Liver (tissue), 8 donors: ENCODE measurements at regions not wholly inside any gene's neighbourhood (a gene's known extent, or its start where the extent isn't known, plus 50 kb on each side); places are given as distances from the start of the nearest gene placed in this dataset.

Source experiments
- DNase-seq: peaks from one replicate; pipeline ENCODE4 v3.0.0-alpha.2; 2017; ENCODE audit warnings: low spot score
- H3K27ac ChIP-seq, 2 donors: one replicate each; pipeline ENCODE4 v1.7.0; 2013; ENCODE audit warnings: inconsistent platforms in 2 of 2, low read length in 2 of 2, control low read depth in 1 of 2, low read depth in 1 of 2, mild to moderate bottlenecking in 1 of 2
- H3K27me3 ChIP-seq, 4 donors: one replicate each; pipeline versions ENCODE4 v1.6.1 to v1.7.0; 2013; ENCODE audit warnings: low read length in 3 of 4, inconsistent platforms in 1 of 4, mild to moderate bottlenecking in 1 of 4, moderate library complexity in 1 of 4; ENCODE audit not compliant: control insufficient read depth in 4 of 4, insufficient read depth in 4 of 4
- H3K36me3 ChIP-seq, 4 donors: one replicate each; pipeline versions ENCODE4 v1.6.1 to v1.7.0; 2013; ENCODE audit warnings: low read length in 3 of 4, mild to moderate bottlenecking in 3 of 4, low read depth in 1 of 4, moderate library complexity in 1 of 4; ENCODE audit not compliant: control insufficient read depth in 4 of 4, insufficient read depth in 3 of 4
- H3K4me1 ChIP-seq, 4 donors: one replicate each; pipeline versions ENCODE4 v1.6.1 to v1.7.0; 2013; ENCODE audit warnings: low read length in 3 of 4, mild to moderate bottlenecking in 3 of 4, moderate library complexity in 1 of 4; ENCODE audit not compliant: control insufficient read depth in 4 of 4, insufficient read depth in 4 of 4
- H3K4me3 ChIP-seq, 3 donors: one replicate each; pipeline versions ENCODE4 v1.6.1 to v1.7.0; 2013; ENCODE audit warnings: low read length in 3 of 3, control low read depth in 1 of 3, low read depth in 1 of 3, mild to moderate bottlenecking in 1 of 3
- H3K9ac ChIP-seq, 2 donors: one replicate each; pipeline ENCODE4 v1.7.0; 2013; ENCODE audit warnings: low read length in 2 of 2, mild to moderate bottlenecking in 2 of 2, moderate library complexity in 2 of 2, control low read depth in 1 of 2, low read depth in 1 of 2
- H3K9me3 ChIP-seq, 4 donors: one replicate each; pipeline versions ENCODE4 v1.6.1 to v1.7.0; 2013; ENCODE audit warnings: low read length in 3 of 4; ENCODE audit not compliant: control insufficient read depth in 4 of 4
- ATF3 ChIP-seq: IDR thresholded peaks from 2 replicates; pipeline ENCODE4 v1.6.1; 2016; ENCODE audit warnings: antibody characterized with exemption
- FOXA1 ChIP-seq: IDR thresholded peaks from 2 replicates; pipeline ENCODE4 v1.6.1; 2016; ENCODE audit warnings: antibody characterized with exemption
- FOXA2 ChIP-seq: IDR thresholded peaks from 2 replicates; pipeline ENCODE4 v1.6.1; 2016; ENCODE audit warnings: antibody characterized with exemption
- GABPA ChIP-seq, 2 donors: IDR thresholded peaks in 1 of 2; conservative IDR thresholded peaks in 1 of 2; 2 replicates each; pipeline ENCODE4 v1.6.1; 2016; ENCODE audit warnings: antibody characterized with exemption in 2 of 2, mild to moderate bottlenecking in 1 of 2, moderate library complexity in 1 of 2
- HNF4A ChIP-seq, 2 donors: conservative IDR thresholded peaks; 2 replicates each; pipeline ENCODE4 v1.6.1; 2016; ENCODE audit warnings: antibody characterized with exemption in 2 of 2, mild to moderate bottlenecking in 2 of 2
- HNF4G ChIP-seq: IDR thresholded peaks from 2 replicates; pipeline ENCODE4 v1.6.1; 2016; ENCODE audit warnings: antibody characterized with exemption
- JUND ChIP-seq, 2 donors: IDR thresholded peaks; 2 replicates each; pipeline ENCODE4 v1.6.1; 2016; ENCODE audit warnings: antibody characterized with exemption in 2 of 2
- MAX ChIP-seq: IDR thresholded peaks from 2 replicates; pipeline ENCODE4 v1.6.1; 2016; ENCODE audit warnings: antibody characterized with exemption
- REST ChIP-seq: IDR thresholded peaks from 2 replicates; pipeline ENCODE4 v1.6.1; 2016; ENCODE audit warnings: antibody characterized with exemption, mild to moderate bottlenecking
- RXRA ChIP-seq, 2 donors: IDR thresholded peaks; 2 replicates each; pipeline ENCODE4 v1.6.1; 2017 to 2018; ENCODE audit warnings: antibody characterized with exemption in 2 of 2, mild to moderate bottlenecking in 1 of 2
- SP1 ChIP-seq: IDR thresholded peaks from 2 replicates; pipeline ENCODE4 v1.6.1; 2018; ENCODE audit warnings: antibody characterized with exemption, mild to moderate bottlenecking
- TAF1 ChIP-seq: conservative IDR thresholded peaks from 2 replicates; pipeline ENCODE4 v1.6.1; 2016; ENCODE audit warnings: antibody characterized with exemption, mild to moderate bottlenecking
- YY1 ChIP-seq: IDR thresholded peaks from 2 replicates; pipeline ENCODE4 v1.6.1; 2016; ENCODE audit warnings: antibody characterized with exemption, mild to moderate bottlenecking
- WGBS: extraction: QIAGEN DNeasy Blood & Tissue Kit; methylation state at CpG from one replicate; pipeline ENCODE4 v1.1.7; 2013; 5-methylcytosine and 5-hydroxymethylcytosine counted together
- TF ChIP-seq, protein P1 (sequence below): IDR thresholded peaks from 2 replicates; pipeline ENCODE4 v1.6.1; 2016; ENCODE audit warnings: antibody characterized with exemption
- TF ChIP-seq, protein P2 (sequence below): fragments of 150-350 bp; IDR thresholded peaks from 2 replicates; pipeline ENCODE4 v1.5.1; 2017; ENCODE audit warnings: improper control_type of control experiment, low read depth, low read length; ENCODE audit not compliant: missing input control
- donor health status: healthy.
- donor health status: healthy.
- donor health status: healthy.
- donor health status: healthy.
- donor health status: healthy.

DNA sequence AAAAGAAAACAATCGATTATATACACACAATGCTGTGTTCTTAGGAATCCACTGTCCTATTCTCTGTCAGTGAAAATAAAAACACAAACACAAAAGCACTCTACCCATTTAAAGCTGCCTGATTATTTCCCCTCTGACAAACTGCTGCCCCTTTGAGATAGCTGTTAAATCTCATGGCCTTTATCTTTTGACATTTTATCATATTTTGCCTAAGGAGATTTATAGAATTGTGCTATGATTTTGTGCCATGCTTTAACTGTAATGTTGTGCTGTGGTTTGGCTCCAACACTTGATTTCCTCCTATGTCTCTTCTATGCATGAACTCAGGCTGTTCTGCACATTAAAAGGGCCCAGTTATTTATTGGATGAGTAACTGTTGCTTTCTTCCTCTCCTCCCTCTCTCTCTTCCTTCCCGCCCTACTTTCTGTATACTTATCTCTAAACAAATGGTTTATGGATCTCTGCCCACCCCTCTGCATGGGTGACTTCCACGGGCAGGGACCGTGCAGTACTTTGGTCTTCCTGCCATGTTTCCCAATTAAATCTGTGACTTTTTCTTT, 1096.6 kb downstream of the TSN start:
- Histone ChIP-seq H3K27me3 (no peaks in the 10 kb centered on the region), H3K9me3 (no peaks in the 10 kb centered on the region), H3K4me1 (no peaks in the 10 kb centered on the region), H3K9ac (no peak overlapping the region), H3K4me3 (no peak overlapping the region), H3K36me3 (no peaks in the 10 kb centered on the region), H3K27ac (no peak overlapping the region)
- WGBS = 67% methylated on average over 4 of the region's 4 CpGs
- no peak for DNase-seq
- TF ChIP-seq SP1 (no peak), YY1 (no peak), JUND (IDR thresholded peaks at IDR 0.05) (no peak)

DNA sequence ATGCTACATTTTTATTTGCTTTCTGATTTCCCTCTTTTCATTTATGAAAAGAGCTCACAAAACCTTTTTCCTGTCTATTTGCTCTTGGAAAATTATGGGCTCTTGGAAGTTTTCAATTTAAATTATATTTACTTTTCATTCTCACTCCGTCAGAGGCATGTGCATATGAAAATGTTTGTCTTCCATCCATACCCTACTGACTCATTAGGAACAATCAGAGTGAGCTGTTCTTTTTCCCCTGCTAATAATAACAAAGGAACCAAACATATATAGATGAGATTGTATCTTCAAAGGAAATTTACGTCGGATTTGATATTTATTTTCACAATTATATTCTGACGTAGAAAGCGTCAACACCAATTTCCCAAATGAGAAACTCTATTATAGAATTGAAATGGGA, 1101.2 kb downstream of the TSN start:
- H3K9ac ChIP-seq = no peak overlapping the region
- TF ChIP-seq, protein P1, sequence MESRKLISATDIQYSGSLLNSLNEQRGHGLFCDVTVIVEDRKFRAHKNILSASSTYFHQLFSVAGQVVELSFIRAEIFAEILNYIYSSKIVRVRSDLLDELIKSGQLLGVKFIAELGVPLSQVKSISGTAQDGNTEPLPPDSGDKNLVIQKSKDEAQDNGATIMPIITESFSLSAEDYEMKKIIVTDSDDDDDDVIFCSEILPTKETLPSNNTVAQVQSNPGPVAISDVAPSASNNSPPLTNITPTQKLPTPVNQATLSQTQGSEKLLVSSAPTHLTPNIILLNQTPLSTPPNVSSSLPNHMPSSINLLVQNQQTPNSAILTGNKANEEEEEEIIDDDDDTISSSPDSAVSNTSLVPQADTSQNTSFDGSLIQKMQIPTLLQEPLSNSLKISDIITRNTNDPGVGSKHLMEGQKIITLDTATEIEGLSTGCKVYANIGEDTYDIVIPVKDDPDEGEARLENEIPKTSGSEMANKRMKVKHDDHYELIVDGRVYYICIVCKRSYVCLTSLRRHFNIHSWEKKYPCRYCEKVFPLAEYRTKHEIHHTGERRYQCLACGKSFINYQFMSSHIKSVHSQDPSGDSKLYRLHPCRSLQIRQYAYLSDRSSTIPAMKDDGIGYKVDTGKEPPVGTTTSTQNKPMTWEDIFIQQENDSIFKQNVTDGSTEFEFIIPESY = no peak
- TF ChIP-seq HNF4A (conservative IDR thresholded peaks at IDR 0.05) (no peak), JUND (IDR thresholded peaks at IDR 0.05) (no peak), TAF1 (no peak), RXRA (IDR thresholded peaks at IDR 0.05) (no peak), MAX (no peak), YY1 (no peak), FOXA2 (no peak), HNF4G (no peak), REST (no peak), ATF3 (no peak), GABPA (IDR thresholded peaks at IDR 0.05 in 1 of 2, conservative IDR thresholded peaks at IDR 0.05 in 1 of 2) (no peak), FOXA1 (no peak)
- TF ChIP-seq, protein P2, sequence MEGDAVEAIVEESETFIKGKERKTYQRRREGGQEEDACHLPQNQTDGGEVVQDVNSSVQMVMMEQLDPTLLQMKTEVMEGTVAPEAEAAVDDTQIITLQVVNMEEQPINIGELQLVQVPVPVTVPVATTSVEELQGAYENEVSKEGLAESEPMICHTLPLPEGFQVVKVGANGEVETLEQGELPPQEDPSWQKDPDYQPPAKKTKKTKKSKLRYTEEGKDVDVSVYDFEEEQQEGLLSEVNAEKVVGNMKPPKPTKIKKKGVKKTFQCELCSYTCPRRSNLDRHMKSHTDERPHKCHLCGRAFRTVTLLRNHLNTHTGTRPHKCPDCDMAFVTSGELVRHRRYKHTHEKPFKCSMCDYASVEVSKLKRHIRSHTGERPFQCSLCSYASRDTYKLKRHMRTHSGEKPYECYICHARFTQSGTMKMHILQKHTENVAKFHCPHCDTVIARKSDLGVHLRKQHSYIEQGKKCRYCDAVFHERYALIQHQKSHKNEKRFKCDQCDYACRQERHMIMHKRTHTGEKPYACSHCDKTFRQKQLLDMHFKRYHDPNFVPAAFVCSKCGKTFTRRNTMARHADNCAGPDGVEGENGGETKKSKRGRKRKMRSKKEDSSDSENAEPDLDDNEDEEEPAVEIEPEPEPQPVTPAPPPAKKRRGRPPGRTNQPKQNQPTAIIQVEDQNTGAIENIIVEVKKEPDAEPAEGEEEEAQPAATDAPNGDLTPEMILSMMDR = no peak
- peaks cover 0 to 3% (median 0%) of the 10 kb centered on the region in 4 donors for H3K27me3 ChIP-seq
- no peak for DNase-seq
- H3K4me3 ChIP-seq = no peak overlapping the region
- 83% methylated on average over 5 of the region's 5 CpGs for WGBS
- peaks cover 0 to 3% (median 1%) of the 10 kb centered on the region in 4 donors for H3K9me3 ChIP-seq
- H3K4me1 ChIP-seq = no peaks in the 10 kb centered on the region
- no peak overlapping the region for H3K27ac ChIP-seq
- no peaks in the 10 kb centered on the region for H3K36me3 ChIP-seq
